NCI-H2196 treated with DMSO at 0.1 percent for 48 hours (cell line): ENCODE measurements at regions not wholly inside any gene's neighbourhood (a gene's known extent, or its start where the extent isn't known, plus 50 kb on each side); places are given as distances from the start of the nearest gene placed in this dataset.

Source experiments
- DNase-seq: peaks from one replicate; lab custom pipeline; 2025; ENCODE audit not compliant: unreplicated experiment; lab: John Stamatoyannopoulos, UW

- no peak for DNase-seq
Observed at GRCh38 chr10:108204528-108205305, 1040.2 kb upstream of the SORCS1 start.

DNA sequence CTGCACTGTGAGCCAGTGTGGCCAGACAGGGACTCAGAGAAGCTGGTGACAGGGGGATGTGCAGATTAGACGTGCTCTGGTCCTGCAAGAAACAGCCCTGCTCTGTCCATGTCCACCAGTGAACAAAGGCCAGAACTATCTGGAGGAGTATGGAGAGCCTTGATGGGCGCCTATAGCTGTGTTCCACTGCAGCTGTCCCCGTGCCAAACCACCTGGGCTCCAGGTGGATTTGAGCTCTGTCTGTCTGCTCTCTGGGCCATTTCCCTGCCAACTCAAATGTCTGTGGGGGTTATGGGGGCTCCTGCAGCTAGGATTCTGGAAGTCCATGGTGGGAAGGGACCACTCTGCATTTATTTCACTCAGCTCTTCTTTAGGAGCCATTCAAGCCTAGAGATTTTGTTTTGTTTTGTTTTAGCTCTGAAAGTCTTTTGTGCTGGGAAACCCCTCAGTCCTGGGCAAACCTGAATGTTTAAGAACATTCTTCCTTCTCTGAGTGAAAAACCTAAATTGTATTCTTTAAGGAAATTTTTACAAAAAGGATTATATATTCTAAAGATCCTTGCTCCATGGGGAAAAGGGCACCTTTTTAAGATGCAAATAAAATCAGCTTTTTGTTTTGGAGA lies 1039.5 kb upstream of the SORCS1 start:
- no peak for DNase-seq

DNA sequence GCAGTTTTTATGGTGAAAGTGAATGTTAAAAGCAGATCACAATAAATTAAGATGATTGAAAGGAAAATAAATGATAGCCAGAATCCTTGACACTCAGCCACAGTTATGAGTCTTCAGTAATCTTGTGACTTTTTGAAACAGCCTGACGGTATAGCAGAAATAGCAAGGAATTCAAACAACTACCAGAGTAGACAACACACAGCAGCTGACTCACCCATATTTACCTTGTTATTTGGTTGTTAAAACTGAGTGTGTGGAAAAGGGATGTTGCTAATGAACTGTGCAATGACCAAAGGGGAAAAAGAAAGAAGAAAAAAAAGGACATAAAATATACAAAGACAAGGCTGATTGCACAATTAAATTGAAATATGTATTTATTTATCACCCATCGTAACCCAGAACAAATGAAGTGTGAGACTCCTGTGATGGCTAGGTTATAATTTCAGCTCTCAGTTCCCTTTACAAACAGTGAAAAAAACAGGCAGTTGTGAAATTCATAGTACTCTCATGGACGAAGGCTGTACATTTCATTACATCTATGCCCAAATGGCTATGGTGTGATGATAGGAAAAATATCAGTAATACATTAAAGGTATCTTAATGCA lies 1023.0 kb upstream of the SORCS1 start:
- no peak for DNase-seq

DNA sequence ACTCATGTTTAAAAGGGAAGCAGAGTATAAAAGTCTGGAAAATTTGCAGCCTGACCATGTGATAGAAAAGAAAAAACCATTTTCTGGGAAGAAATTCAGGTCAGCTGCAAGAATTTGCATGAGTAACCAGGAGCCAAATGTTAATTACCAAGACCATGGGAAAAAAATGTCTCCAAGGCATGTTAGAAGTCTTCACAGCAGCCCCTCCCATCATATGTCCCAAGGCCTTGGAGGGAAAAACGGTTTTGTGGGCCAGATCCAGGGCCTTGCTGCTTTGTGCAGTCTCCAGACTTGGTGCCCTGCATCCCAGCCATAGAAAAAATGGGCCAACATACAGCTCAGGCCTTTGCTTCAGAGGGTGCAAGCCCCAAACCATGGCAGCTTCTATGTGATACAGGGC lies 1019.6 kb upstream of the SORCS1 start:
- no peak for DNase-seq

- DNase-seq, result no peak
Observed at GRCh38 chr10:108180878-108181277, 1016.4 kb upstream of the SORCS1 start.

DNA sequence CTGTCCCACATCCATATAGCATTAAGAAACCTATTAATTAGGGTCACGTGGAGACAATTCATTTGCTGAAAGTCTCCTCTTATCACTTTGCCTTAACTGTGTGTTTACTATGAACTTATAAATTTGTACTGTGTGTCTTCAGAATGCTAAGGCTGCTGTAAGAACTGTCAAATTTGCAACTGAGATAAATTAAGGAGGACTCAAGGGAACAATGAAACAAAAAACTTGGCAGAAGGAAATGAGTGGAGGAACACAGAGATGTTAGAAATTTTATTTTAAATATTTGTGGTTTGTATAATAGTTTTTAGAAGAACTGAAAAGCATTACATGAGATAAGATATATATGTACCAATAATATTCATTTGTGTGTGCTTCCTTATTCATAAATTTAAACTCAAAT lies 1005.3 kb upstream of the SORCS1 start:
- no peak for DNase-seq

- DNase-seq, result no peak
Observed at GRCh38 chr10:108167766-108168165, 1003.3 kb upstream of the SORCS1 start.

- no peak for DNase-seq
Observed at GRCh38 chr10:108166401-108166800, 1001.9 kb upstream of the SORCS1 start.

DNA sequence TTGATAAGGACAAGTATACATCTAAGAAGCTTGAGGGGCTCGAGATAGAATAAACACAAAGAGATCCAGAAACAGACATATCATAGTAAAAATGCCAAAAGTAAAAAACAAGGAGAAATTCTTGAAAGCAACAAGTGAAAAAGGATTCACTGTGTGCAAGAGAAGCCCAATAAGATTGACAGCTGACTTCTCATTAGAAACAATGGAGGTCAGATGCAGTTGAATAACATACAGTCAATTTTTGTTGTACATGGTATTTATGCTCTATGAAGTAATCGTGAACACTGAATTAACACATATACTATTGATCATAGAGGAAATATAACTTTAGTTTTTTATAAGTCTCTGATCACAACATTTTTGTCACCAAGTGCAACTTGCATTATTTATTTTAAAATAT lies 982.8 kb upstream of the SORCS1 start:
- no peak for DNase-seq

DNA sequence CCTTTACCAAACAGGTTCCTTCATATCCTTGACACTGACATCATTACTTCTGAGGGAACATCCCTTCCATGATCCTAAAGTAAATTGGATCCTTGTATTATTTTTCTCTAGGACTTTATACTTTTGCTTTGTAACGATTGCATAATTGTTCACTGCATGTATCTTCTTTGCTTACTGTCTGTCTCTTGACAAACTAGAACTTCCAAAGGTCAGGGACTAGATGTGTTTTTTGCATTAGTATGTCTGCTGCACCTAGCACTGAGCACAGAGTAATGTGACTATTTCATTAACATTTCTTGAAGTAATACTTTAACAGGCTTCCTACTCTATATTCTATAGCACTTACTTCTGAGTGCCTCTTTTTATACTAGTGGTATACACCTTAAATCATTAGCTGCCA lies 976.6 kb upstream of the SORCS1 start:
- no peak for DNase-seq

DNA sequence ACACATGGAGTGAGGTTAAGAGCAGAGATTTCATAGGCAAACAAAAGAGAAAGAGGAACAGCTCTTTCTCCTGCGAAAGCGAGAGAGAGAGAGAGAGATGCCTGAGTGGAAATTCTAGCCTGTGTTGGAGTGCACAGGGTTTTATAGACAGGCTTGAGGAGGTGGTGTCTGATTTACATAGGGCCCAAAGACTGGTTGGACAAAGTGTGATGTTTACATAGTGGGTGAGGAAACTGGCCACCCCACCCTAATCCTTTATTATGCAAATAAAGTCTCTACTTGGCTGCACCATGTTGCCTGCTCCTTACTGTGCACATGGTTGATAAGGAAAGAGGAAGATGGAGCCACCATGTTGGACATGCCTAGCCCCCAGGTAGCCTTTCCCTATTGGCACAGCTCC lies 967.8 kb upstream of the SORCS1 start:
- no peak for DNase-seq

DNA sequence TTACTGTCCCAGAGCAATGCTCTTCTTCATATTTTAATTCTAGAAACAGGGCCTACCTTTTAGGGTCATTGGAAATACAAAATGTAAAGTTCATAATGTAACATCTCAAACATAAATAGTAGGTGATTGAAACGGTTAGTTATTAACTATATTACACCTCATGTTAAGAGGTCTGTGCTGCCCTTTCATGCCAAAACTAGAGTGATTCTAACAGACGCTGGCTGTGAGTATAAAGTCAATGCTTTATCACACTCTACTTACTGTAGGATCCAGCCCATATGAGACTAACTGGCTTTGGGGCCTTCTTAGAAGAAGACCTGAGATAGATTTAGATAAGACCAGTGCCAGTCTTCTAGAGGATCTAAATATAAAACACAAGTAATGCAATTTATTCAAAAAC lies 966.1 kb upstream of the SORCS1 start:
- DNase-seq, result no peak

DNA sequence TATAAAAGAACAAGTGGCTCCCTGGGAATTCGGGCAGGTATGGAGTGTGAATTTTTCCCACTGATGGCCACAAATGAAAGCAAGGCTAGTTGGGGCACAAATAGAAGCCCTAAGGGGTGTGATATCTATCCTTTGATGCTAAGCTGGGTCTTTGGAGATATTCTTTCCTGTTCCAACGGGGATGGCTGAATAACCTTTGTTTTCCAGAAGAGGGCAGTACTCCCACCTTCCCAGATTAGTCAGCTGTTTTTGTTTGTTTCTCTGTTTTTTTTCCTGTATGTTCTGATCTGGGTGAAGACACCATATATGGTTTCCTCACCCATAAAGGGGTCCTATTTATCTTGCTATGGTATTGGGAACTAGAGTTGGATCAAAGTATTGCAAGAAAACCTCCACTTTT lies 947.7 kb upstream of the SORCS1 start:
- no peak for DNase-seq

GRCh38 chr10:108104551-108105156 lies 940.1 kb upstream of the SORCS1 start:
- DNase-seq, result no peak

- no peak for DNase-seq
Observed at GRCh38 chr10:108097258-108097657, 932.8 kb upstream of the SORCS1 start.

- DNase-seq, result no peak
Observed at GRCh38 chr10:108095932-108096925, 931.7 kb upstream of the SORCS1 start.

- DNase-seq, result no peak
Observed at GRCh38 chr10:108090476-108091215, 926.1 kb upstream of the SORCS1 start.

DNA sequence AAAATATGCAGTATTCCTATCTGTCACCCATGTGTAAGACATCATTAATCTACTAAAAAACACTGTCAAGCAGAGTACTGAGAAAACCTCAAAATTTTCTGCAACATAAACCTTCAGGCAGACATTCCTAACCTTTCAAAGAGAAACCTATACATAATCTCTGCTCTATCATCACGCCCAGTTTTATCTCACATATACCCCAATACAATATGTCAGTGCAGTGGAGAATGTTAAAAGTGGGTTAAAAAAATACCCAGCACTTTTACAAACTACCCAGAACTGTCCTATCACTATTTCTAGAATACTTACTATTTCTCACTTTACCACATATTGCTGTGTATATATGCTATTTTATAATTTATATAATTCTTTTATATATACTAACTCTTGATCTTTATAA lies 922.0 kb upstream of the SORCS1 start:
- no peak for DNase-seq

DNA sequence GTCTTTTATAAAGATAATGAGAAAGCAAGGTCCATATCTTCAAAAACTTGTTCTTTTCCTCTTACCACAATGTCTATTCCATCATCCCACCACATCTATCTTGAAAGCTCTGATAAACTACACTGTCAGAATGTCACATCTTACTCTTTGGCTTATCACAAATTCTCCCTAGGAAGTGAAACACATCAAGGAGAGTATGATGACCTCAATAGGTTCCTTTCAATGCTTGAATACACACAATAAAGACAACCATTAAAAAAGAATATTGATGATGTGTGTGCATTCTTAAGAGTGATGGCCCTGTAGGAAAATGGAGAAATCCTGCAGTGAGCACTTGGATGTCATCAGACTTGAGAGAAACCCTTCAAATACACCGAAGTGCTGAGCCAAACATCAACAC lies 918.1 kb upstream of the SORCS1 start:
- DNase-seq, result no peak

- DNase-seq, result no peak
Observed at GRCh38 chr10:108078263-108078662, 913.8 kb upstream of the SORCS1 start.
